Kidney epithelial cell (primary cell): ENCODE measurements at regions not wholly inside any gene's neighbourhood (a gene's known extent, or its start where the extent isn't known, plus 50 kb on each side); places are given as distances from the start of the nearest gene placed in this dataset.

Source experiments
- DNase-seq: peaks from one replicate; pipeline ENCODE4 v3.0.0-alpha.2; 2010; ENCODE audit warnings: low read depth
- H3K27me3 ChIP-seq: 2 replicates; pipeline ENCODE4 v1.6.0; 2011; ENCODE audit warnings: low read length; ENCODE audit not compliant: control insufficient read depth, insufficient read depth
- H3K36me3 ChIP-seq: 2 replicates; pipeline ENCODE4 v1.5.1; 2011; ENCODE audit warnings: low read length; ENCODE audit not compliant: control insufficient read depth, insufficient read depth
- H3K4me3 ChIP-seq: 2 replicates; pipeline ENCODE4 v1.5.1; 2011; ENCODE audit warnings: low read depth, mild to moderate bottlenecking, control low read depth, low read length
- CTCF ChIP-seq: IDR thresholded peaks from 2 replicates; pipeline ENCODE4 v1.5.1; 2011; ENCODE audit warnings: mild to moderate bottlenecking, moderate library complexity, low read length, control low read depth, inconsistent platforms; ENCODE audit not compliant: insufficient read depth, poor library complexity, severe bottlenecking

GRCh38 chr5:97529354-97529985 lies 346.4 kb upstream of the RIOK2 start:
- H3K27me3 ChIP-seq: no peaks in the 10 kb centered on the region
- no peak overlapping the region for H3K4me3 ChIP-seq
- no peak for TF ChIP-seq CTCF
- no peaks in the 10 kb centered on the region for H3K36me3 ChIP-seq
- no peak for DNase-seq

GRCh38 chr5:97531549-97531948 lies 348.5 kb upstream of the RIOK2 start:
- Histone ChIP-seq H3K4me3 (no peak overlapping the region), H3K27me3 (no peaks in the 10 kb centered on the region), H3K36me3 (no peaks in the 10 kb centered on the region)
- TF ChIP-seq CTCF: no peak
- no peak for DNase-seq

DNA sequence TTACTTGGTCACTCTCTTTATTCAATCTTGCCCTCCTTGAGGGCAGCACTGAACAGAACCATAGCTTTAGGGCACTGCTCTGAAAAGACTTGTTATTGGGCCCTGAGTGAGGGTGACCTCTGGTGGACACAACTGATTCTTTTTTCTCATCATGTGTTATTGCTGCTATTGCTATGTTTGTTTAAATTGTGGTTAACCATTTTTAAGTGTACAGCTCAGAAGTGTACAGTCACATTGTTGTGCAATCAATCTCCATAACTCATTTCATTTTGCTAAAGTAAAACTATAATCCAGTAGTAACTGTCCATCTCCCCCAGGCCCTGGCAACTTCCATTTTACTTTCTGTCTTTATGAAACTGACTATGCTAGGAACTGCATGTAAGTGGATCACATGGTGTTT lies 351.1 kb upstream of the RIOK2 start:
- peak; percentile 39 for DNase-seq
- Histone ChIP-seq H3K4me3 (no peak overlapping the region), H3K36me3 (no peaks in the 10 kb centered on the region), H3K27me3 (no peaks in the 10 kb centered on the region)
- peak; percentile 67 for TF ChIP-seq CTCF

DNA sequence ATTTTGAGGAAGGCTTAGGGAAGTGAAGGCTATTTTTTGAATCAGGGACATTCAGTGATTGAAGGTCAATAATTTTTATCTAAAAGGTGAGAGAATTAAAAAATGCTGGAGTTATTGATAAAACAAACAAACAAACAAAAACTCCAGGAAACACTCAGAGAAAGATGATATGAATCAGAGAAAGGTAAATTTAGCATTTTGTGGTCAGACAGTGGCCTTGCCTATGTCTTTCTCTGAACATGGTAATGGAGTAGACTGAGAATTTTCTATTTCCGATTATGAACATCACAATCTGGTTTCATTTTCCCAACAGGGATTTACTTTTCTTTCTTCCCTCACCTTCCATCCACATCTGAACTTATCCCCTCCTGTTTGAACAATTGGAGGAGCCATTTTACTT lies 353.6 kb upstream of the RIOK2 start:
- DNase-seq: no peak
- no peak for TF ChIP-seq CTCF
- Histone ChIP-seq H3K4me3 (no peak overlapping the region), H3K27me3 (no peaks in the 10 kb centered on the region), H3K36me3 (no peaks in the 10 kb centered on the region)

GRCh38 chr5:97538912-97539311 lies 355.9 kb upstream of the RIOK2 start:
- TF ChIP-seq CTCF: no peak
- Histone ChIP-seq H3K36me3 (no peaks in the 10 kb centered on the region), H3K27me3 (no peaks in the 10 kb centered on the region), H3K4me3 (no peak overlapping the region)
- no peak for DNase-seq

- Histone ChIP-seq H3K27me3 (no peaks in the 10 kb centered on the region), H3K36me3 (no peaks in the 10 kb centered on the region), H3K4me3 (no peak overlapping the region)
- DNase-seq: no peak
- TF ChIP-seq CTCF: no peak
These were observed 358.8 kb upstream of the RIOK2 start for GRCh38 chr5:97541864-97542263.
